ENCODE measurements at regions not wholly inside any gene's neighbourhood (a gene's known extent, or its start where the extent isn't known, plus 50 kb on each side); places are given as distances from the start of the nearest gene placed in this dataset.

DNA sequence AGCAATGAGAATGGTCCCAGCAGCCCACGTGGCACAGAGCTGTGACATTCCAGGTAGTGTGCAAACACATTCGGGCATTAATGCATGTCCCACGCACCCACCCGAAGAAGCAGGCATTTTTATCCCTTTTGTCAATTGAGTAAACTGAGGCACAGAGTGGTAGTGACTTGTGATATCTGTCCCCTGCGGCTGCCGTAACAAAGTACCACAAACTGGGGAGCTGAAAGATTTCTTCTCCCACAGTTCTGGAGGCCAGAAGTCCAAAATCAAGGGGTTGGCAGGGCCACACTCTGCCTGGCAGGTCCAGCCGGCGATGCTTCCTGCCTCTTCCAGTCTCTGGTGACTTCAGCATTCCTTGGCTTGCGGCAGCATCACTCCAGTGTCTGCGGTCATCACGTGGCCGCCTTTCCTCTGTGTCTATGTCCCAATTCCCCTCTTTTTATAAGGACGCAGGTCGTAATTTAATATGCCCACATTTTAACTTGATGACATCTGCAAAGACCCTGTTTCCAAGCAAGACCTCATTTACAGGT, 221.9 kb upstream of the GSE1 start:
- DNase-seq = no peak
- H3K9me3 ChIP-seq = no peaks in the 10 kb centered on the region
- in situ Hi-C loops (cut with MboI; ENCODE audit: low sequenced_read_pairs in 4 of 4) = no loop called here
- no peak for ATAC-seq
- peaks cover 5 to 15% of the 10 kb centered on the region in 2 donors for H3K4me1 ChIP-seq
- peak overlapping the region in 1 of 4 donors; percentile 7 for H3K27ac ChIP-seq
- H3K27me3 ChIP-seq = no peaks in the 10 kb centered on the region
- H3K4me3 ChIP-seq = no peak overlapping the region
- intact Hi-C loops (cut with DNase I; ENCODE audit: low total_unique reads) = no loop called here
- no peak for TF ChIP-seq POLR2A (IDR thresholded peaks at IDR 0.05)
- TF ChIP-seq, protein P1, sequence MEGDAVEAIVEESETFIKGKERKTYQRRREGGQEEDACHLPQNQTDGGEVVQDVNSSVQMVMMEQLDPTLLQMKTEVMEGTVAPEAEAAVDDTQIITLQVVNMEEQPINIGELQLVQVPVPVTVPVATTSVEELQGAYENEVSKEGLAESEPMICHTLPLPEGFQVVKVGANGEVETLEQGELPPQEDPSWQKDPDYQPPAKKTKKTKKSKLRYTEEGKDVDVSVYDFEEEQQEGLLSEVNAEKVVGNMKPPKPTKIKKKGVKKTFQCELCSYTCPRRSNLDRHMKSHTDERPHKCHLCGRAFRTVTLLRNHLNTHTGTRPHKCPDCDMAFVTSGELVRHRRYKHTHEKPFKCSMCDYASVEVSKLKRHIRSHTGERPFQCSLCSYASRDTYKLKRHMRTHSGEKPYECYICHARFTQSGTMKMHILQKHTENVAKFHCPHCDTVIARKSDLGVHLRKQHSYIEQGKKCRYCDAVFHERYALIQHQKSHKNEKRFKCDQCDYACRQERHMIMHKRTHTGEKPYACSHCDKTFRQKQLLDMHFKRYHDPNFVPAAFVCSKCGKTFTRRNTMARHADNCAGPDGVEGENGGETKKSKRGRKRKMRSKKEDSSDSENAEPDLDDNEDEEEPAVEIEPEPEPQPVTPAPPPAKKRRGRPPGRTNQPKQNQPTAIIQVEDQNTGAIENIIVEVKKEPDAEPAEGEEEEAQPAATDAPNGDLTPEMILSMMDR (IDR thresholded peaks at IDR 0.05 in 4 of 5, conservative IDR thresholded peaks at IDR 0.05 in 1 of 5) = no peak
- no peaks in the 10 kb centered on the region for H3K36me3 ChIP-seq

DNA sequence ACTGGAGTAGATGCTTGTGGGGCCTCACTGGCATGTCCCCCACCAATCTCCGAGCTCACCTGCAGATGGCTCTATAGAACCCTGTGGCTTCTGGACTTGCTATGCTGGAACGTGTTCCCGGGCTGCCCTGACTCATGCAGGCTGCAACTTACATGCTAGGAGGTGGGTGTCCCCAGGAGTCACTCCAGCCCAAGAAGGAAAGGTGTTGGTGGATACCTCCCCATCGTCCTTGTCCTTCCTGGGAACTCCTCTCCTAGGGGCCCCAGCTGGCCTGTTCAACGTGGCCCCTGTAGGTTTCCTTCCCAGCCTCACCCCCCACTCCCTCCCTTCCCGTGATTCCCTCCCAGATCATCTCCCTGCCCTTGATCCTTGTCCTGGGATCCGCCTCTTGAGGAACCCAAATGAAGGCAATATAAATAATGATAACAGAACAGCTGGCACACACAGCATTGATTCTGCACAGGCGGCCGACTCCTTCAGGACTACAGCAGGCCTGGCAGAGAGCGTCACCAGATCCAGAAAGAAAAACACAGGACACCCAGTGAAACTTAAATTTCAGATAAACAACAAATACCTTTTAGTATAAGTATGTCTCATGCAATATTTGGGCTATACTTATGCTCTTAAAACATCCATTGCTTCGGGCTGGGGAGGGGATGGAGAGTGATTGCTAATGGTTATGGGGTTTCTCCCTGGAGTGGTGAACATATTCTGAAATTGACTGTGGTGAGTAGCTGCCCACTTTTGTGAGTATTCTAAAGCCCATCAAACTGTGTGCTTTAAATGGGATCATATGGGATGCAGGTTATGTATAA, 221.1 kb upstream of the GSE1 start:
- no peak for TF ChIP-seq POLR2A (IDR thresholded peaks at IDR 0.05)
- TF ChIP-seq, protein P1 (IDR thresholded peaks at IDR 0.05 in 4 of 5, conservative IDR thresholded peaks at IDR 0.05 in 1 of 5) = no peak
- in situ Hi-C loops (cut with MboI; ENCODE audit: low sequenced_read_pairs in 4 of 4) (no loop called here), intact Hi-C loops (cut with DNase I; ENCODE audit: low total_unique reads) (no loop called here)
- no peak overlapping the region for H3K27ac ChIP-seq
- H3K4me1 ChIP-seq = peaks cover 5 to 15% of the 10 kb centered on the region in 2 donors
- H3K27me3 ChIP-seq = no peaks in the 10 kb centered on the region
- no peak overlapping the region for H3K4me3 ChIP-seq
- ATAC-seq (no peak), DNase-seq (no peak)
- H3K9me3 ChIP-seq = no peaks in the 10 kb centered on the region
- no peaks in the 10 kb centered on the region for H3K36me3 ChIP-seq

DNA sequence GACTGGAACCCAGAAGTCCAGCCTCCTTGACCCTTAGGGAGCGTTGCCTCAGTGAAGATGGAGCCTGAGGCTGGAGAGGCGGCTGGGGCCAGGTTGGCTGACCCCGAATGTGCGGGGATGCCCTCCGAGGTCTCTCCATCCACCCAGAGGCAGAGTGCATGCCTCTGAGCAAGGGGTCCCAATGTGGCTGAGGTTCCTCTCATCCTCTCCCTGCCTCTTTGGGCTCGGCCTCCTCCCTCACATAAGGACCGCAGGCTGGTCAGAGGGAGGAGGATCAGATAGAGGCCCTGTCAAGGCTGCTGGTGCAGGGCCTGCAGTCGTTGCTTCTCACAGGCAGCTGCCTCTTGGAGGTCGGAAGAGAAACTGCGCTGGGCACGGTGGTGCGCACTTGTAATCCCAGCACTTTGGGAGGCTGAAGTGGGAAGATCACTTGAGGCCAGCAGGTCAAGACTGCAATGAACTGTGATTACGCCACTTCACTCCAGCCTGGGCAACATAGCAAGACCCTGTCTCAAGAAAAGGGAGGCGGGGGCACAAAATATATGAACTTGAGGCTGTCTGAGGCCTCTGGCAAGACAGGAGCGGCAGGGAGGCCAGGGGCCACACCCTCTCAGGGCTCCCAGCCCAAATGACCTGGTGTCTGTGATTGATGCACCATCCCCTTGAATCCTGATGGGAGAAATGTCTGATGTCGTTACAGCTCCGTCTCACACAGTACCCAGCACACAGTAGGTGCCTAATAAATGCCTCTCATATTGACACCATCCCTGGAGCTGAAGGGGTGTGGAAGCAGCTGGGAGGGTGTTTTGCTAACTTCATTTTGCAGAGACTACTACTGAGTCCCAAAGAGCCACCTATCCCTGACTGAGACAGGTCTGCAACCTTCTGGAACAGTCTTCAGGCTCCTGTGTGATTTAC, 220.1 kb upstream of the GSE1 start:
- Histone ChIP-seq H3K4me3 (no peak overlapping the region), H3K9me3 (no peaks in the 10 kb centered on the region), H3K27ac (no peak overlapping the region), H3K27me3 (no peaks in the 10 kb centered on the region), H3K36me3 (no peaks in the 10 kb centered on the region), H3K4me1 (peaks cover 5 to 15% of the 10 kb centered on the region in 2 donors)
- no peak for TF ChIP-seq POLR2A (IDR thresholded peaks at IDR 0.05)
- TF ChIP-seq, protein P1 (IDR thresholded peaks at IDR 0.05 in 4 of 5, conservative IDR thresholded peaks at IDR 0.05 in 1 of 5) = no peak
- peak in 1 of 2 donors; percentile 4 for ATAC-seq
- in situ Hi-C loops (cut with MboI; ENCODE audit: low sequenced_read_pairs in 4 of 4) (no loop called here), intact Hi-C loops (cut with DNase I; ENCODE audit: low total_unique reads) (no loop called here)
- DNase-seq = no peak

DNA sequence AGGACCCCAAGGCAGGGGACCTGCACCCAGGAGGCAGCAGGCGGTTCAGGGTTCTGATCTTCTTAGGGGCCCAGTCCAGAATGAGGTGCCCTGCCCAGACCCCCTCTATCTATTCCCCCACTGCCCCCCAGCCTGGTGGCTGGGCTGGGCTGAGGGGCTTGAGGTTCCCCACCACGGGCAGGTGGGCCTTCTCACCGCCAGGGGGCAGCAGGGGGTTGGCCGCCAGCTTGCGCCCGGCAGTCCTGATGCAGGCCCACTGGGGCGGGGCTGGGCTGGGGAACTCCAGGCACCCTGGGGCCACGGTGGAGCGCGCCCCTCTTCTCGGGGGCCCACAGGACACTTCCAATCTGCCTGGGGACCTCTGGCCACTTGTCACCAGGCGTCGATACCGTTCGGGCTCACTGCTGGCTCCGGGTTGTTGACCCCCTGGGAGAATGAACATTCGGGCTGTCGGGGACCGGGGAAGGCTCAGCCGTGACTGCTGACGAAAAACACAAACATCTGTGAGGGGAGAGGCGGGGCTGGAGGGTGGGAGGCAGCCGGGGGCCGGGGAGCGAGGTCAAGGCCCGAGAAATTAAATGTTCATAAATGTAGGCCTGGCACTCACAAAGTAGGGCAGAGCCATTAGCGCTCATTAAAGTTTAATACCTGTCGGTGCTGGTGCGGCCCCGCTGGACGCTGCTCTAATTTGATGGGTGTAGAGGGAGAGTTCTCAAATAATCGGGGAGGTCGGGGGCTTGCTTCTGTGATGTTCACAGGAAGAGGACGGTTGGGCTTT, 219.3 kb upstream of the GSE1 start:
- Histone ChIP-seq H3K4me1 (peaks cover 5 to 15% of the 10 kb centered on the region in 2 donors), H3K27me3 (no peaks in the 10 kb centered on the region), H3K4me3 (no peak overlapping the region), H3K27ac (no peak overlapping the region), H3K36me3 (no peaks in the 10 kb centered on the region), H3K9me3 (no peaks in the 10 kb centered on the region)
- ATAC-seq (peak in 1 of 2 donors; percentile 41), DNase-seq (no peak)
- TF ChIP-seq POLR2A (IDR thresholded peaks at IDR 0.05) = no peak
- TF ChIP-seq, protein P1 (IDR thresholded peaks at IDR 0.05 in 4 of 5, conservative IDR thresholded peaks at IDR 0.05 in 1 of 5) = peak; percentile 47 to 86 (median 84)
- in situ Hi-C loops (cut with MboI; ENCODE audit: low sequenced_read_pairs in 4 of 4) (no loop called here), intact Hi-C loops (cut with DNase I; ENCODE audit: low total_unique reads) (no loop called here)
